ENCODE measurements at regions not wholly inside any gene's neighbourhood (a gene's known extent, or its start where the extent isn't known, plus 50 kb on each side); places are given as distances from the start of the nearest gene placed in this dataset.

- DNase-seq (ENCODE audit: extremely low read depth in 1 of 2, low read depth in 1 of 2): no peak
Measured at GRCh38 chr17:62913991-62914570, 52.0 kb upstream of the TANC2 start.

DNA sequence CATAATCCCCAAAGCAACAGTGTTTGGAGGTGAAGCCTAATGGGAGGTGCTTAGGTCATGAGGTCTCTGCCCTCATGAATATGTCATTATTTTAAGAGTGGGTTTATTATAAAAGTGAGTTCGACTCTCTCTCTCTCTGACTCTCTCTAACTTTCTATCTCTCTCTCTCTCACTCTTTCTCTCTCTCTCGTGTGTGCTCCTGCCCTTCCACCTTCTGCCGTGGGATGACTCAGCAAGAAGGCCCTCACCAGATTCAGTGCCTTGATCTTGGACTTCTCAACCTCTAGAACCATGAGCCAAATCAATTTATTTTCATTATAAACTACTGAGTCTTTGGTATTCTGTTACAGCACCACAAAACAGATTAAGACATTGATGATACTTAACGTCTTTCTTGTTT, 53.7 kb upstream of the TANC2 start:
- DNase-seq (ENCODE audit: extremely low read depth in 1 of 2, low read depth in 1 of 2): no peak

DNA sequence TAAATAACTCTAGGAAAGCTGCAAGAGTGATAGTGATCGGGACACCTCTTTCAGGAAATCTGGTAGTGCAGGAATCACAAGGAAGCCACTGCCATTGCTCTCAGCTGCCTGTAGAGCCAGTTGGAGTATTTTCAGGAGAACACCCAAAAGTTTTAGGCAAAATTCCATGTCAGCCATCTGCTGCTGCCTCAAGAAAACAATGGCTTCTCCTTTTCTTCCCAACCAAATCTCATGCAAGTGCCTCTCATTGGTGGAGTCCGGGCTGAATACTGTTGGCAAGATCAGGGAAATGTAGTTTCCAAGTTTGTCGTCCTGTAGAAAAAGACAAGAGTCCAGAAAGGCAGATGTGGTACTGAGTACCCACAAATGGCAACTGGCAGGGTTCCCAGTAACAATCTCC, 54.9 kb upstream of the TANC2 start:
- DNase-seq (ENCODE audit: extremely low read depth in 1 of 2, low read depth in 1 of 2): no peak

DNA sequence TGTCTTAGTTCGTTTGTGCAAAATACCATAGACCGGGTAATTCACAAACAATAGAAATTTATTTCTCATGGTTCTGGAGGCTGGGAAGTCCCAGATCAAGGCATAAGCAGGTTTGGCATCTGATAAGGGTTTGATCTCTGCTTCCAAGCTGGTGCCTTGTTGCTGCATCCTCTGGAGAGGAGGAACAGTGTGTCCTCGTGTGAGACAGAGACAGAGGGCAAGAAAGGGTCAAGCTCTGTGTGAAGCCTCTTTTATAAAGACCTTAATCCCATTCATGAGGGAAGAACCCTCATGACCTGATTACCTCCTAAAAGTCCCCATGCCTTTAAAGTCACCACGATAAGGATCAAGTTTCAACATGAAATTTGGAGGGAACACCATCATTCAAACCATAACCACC, 55.8 kb upstream of the TANC2 start:
- DNase-seq (ENCODE audit: extremely low read depth in 1 of 2, low read depth in 1 of 2): no peak

DNA sequence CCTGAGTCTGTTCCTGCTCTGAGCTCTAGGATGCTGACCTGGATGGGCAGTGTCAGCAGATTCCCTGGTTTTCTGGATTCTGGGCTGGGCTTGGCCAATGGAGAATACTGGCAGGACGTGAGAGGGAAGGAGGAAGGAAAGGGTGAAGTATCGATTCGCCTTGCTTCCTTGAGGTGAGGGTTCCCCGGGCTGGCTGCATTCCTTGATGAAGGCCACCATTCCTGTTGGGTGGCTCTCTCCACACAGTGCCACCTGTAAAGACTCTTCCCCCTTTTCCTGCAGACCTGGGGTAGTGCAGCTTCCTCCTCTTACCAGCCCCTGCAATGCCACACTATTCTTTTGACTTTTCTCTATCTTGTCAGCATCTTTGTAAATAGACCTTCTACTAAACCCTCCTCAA, 58.1 kb upstream of the TANC2 start:
- no peak for DNase-seq (ENCODE audit: extremely low read depth in 1 of 2, low read depth in 1 of 2)

DNA sequence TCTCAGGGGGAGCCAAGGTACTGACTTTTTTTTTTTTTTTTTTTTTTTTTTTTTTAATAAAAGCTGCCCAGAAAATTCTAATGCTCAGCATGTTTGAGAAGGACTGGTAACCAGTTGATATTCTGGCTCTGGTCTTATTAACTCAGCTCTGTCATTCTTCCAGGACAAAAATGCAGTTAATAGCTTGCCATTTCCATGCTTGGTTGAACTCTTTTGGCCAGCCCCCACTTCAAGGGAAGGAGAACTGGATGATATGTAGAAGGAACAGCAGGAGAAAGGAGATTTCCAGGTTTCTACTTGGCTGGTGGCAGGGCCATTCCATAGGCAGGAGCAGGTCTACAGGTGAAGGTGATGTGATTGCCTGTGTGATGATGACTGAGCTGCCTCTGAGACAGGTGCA, 59.2 kb upstream of the TANC2 start:
- no peak for DNase-seq (ENCODE audit: extremely low read depth in 1 of 2, low read depth in 1 of 2)

DNA sequence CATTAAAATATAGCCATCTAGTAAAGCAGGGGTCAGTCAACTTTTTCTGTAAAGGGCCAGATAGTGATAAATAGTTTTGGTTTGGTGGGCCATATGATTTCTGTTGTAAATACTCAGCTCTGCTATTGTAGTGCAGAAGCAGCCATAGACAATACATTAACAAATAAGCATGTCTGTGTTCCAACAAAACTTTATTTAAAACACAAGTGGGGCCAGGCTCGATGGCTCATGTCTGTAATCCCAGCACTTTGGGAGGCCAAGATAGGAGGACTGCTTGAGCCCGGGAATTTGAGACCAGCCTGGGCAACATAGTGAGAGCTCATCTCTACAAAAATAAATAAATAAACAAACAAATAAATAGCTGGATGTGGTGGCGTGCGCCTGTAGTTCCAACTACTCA, 60.8 kb upstream of the TANC2 start:
- DNase-seq (ENCODE audit: extremely low read depth in 1 of 2, low read depth in 1 of 2): no peak

GRCh38 chr17:62902531-62903220, 63.4 kb upstream of the TANC2 start:
- no peak for DNase-seq (ENCODE audit: extremely low read depth in 1 of 2, low read depth in 1 of 2)

DNA sequence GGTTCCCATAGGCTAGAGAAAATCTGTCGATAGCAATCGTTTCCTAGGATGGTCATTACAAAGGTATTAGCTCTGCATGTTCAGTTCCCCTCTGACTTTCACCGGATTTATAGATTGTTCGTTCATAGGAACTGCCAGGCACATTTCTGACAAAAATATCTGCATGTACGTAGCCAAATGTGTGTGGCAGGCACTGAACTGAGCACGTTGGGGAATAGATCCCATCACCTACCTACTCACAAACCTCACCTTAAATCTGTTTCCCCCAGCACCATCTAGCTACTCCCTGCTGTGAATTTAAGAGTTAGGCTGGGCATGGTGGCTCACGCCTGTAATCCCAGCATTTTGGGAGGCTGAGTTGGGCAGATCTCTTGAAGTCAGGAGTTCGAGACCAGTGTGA, 64.5 kb upstream of the TANC2 start:
- DNase-seq (ENCODE audit: extremely low read depth in 1 of 2, low read depth in 1 of 2): no peak

- no peak for DNase-seq (ENCODE audit: extremely low read depth in 1 of 2, low read depth in 1 of 2)
Measured at GRCh38 chr17:62900096-62900495, 65.9 kb upstream of the TANC2 start.

DNA sequence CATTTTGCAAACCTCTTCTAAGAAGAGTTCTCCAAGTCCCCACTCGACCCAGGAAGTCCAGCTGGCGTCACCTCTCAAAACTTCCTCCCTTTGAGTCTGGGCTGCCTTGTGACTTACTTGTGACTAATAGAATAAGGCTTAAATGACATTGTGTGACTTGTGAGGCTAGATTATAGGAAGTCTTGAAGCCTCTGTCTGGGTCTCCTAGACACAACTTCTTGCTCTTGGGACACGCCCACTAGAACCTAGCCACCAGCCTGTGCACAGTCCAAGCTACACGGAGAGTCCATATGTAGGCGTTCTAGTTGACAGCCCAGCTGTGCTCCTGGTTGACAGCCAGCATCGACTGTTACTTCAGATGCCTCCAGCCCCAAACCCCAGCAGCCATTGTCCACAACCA, 66.7 kb upstream of the TANC2 start:
- no peak for DNase-seq (ENCODE audit: extremely low read depth in 1 of 2, low read depth in 1 of 2)

DNA sequence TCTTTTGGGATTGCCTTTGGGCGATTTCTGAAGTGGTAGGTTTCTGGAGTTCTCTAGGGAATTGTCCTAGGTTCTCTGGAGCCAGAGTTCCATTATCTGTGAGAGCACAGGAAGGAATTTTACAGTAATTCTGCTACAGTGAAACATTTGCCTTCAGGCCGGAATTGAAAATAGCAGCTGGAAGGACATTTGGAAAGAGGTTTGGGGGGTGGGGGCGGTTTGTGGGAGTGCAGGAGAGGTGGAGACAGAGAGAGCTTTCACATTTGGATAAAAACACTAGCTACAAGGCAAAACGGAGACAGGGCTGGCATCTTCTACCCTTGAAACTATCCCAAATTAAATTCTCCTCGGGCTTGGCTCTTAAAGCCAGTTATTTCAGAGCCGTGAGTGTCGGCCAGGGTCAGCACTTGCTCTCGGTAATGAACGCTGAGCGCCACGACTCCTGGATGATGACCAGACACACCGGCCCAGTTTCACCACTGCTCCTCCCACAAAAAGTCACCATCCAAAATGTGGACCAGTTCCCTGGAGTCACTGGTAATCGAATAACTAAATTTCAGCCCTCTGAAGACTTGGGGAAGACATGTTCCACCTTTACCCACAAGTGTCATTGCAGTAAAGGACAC, 67.7 kb upstream of the TANC2 start:
- no peak for DNase-seq (ENCODE audit: extremely low read depth in 1 of 2, low read depth in 1 of 2)

DNA sequence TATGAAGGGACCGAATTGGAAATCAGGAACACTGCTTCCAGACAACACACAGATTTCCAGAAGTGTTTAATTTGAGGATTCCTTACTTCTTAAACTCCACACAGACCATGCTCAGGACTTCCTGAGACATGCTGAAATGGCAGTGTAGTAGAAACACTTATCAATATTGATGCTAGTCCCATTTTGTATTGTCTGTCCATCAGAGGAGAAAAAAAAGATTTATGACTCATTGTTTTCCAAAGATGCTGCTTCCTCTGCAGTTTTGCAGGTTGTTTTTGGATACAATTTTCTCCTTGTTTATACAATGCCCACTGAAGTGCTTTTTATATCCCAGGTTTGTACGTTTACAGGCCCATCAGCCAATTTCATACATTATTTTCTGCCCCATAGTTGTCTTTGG, 68.3 kb upstream of the TANC2 start:
- no peak for DNase-seq (ENCODE audit: extremely low read depth in 1 of 2, low read depth in 1 of 2)

DNA sequence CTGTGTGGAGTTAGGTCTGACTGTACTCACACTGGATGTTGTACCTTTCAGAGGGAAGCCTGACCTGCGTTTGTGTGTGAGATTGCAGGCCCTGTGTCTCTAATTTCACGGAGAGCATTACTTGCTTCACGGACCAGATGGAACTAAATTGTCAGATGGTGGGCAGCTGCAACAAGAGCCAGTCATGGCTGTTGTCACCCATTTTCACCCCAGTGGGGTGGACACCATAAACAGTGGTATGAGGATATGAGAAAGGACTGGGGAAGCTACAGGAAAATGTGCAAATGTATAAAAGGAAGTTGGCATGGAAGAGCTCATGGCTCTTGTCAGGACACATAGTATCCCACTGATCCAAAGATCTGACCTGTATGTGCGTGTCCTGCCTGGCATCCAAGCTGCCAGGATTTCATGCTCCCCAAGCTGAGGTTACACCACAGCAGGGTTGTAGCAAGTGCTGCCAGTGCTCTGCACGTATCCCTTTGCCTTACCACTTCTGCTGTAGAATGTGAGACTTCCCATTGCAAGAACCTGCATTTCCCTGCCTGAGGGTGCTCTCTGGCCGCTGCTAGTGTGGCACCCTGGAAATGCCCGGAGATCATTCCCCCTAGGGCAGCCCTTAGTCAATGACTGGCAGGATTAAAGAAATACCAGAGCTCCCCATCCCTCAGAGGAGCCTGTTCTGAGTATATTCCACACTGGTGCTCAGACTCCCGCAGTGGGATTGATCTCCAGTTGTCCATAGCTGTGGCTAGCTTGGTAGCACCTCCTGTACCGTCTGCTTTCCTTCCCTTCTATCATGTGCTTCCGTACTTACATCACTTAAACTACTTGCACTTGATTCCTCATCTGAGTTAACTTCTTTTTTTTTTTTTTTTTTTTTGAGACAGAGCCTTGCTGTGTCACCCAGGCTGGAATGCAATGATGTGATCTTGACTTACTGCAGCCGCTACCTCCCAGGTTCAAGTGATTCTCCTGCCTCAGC, 70.4 kb upstream of the TANC2 start:
- DNase-seq (ENCODE audit: extremely low read depth in 1 of 2, low read depth in 1 of 2): no peak

GRCh38 chr17:62892870-62893338, 73.1 kb upstream of the TANC2 start:
- DNase-seq (ENCODE audit: extremely low read depth in 1 of 2, low read depth in 1 of 2): peak; percentile 5 to 11

DNA sequence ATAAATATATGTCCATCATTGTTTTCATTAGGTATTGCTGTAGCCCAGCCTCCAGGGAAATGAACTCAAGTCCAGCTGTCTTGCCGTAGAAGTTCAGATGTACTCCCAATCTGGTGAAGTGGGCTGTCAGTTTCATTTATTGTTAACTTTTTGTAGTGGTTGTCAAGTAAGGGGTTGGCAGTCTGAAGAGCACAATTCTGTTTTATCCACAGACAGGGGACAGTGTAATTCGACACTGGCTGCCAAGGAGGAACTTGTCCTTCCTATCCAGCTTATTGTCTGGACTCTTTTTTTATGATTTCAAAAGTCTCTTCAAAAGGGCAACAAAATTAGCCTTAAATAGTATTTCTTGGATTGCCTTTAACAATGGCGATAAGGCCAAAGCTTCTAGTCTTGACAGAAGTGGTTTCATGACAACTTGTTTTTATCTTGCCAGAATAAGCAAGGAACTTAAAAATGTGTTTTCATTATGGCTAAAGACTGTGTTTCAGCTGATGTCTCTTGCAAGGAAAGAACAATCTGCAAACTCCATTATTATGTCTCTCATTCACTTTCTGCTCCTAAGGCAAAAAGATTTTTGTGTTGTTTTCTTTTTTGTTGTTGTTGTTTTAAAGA, 73.9 kb upstream of the TANC2 start:
- no peak for DNase-seq (ENCODE audit: extremely low read depth in 1 of 2, low read depth in 1 of 2)

DNA sequence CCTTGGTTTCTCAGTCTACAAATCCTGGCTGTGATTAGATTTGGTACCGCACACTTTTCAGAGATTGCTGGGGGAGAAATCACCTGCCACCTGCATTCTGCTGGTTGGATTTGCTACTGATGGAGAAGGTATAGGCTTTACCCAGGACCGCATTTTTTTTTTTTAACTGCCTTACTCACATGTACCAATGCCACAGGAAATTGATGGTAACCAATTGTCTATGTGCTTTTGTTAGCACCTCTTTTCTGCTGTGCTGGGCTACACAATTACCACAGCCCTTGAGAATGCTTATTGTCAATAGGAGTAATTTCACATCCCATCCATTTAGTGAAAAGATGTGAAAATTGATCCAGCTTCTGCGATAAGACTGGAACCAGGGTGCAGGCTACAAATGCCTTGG, 74.4 kb upstream of the TANC2 start:
- no peak for DNase-seq (ENCODE audit: extremely low read depth in 1 of 2, low read depth in 1 of 2)

DNA sequence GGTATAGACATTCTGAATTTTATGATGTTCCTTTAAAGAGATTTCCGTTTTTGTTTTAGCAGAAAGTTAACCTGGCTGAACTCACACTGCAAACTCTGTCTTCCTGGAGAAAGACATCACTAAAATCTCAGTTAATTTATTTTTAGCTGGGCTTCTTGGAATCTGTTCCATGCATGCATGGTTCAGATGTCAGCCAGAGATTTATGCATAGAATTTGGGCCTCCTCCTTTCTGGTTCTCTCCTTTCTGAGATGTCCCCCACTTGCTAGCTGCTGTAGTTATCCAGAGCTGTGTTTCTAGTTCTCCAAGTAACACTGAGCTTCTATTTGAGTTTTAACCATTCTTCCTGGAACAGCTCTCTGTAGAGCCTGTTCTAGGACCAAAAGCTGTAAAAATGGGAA, 77.3 kb upstream of the TANC2 start:
- no peak for DNase-seq (ENCODE audit: extremely low read depth in 1 of 2, low read depth in 1 of 2)

DNA sequence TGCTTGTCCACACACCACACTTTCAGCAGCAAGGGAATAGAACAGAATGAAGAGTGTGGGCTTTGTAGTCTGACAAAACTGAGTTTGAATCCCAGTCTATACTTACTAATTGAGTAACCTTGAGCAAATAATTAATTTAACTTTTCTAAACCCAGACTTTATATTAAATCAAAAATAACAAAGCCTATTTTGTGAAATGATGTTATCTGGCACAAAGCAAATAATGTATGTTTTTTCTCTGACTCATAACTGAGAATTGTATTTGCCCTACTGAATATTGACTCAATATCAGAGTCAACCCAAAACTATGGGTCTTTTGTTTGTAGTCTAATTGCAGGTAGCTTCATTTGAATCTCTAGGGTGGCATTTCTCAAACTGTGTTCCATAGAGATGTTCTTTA, 77.9 kb upstream of the TANC2 start:
- no peak for DNase-seq (ENCODE audit: extremely low read depth in 1 of 2, low read depth in 1 of 2)

DNA sequence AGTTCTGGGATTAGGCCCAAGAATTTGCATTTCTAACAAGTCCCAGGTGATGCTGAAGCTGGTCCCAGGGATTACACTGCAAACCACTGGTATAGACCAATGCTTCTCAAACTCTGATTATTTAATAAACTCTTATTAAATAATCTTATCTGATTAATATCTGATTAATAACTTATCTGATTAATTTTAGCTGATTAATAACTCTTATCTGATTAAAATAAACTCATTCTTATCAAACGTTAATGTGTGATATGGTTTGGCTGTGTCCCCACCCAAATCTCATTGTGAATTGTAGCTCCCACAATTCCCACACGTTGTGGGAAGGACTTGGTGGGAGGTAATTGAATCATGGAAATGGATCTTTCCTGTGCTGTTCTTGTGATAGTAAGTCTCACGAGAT, 78.6 kb upstream of the TANC2 start:
- DNase-seq (ENCODE audit: extremely low read depth in 1 of 2, low read depth in 1 of 2): no peak

DNA sequence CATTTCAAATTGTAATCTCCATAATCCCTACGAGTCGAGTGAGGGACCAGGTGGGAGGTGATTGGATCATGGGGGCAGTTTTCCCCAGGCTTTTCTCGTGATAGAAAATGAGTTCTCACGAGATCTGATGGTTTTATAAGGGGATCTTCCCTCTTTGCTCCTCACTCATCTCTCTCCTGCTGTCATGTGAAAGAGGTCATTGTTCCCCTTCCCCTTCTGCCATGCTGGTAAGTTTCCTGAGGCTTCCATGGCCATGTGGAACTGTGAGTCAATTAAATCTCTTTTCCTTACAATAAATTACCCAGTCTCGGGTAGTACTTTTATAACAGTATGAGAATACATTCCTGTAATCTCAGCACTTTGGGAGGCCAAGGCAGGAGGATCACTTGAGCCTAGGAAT, 76.7 kb upstream of the MARCHF10 start:
- no peak for DNase-seq (ENCODE audit: extremely low read depth in 1 of 2, low read depth in 1 of 2)

Measured in stimulated activated CD8-positive, alpha-beta memory T cell treated with anti-CD3 and anti-CD28 coated beads, Interleukin-7, amount 100 ng/mL, for 48 hours (primary cell).